WTC11 (cell line): ENCODE measurements at regions not wholly inside any gene's neighbourhood (a gene's known extent, or its start where the extent isn't known, plus 50 kb on each side); places are given as distances from the start of the nearest gene placed in this dataset.

Experiments used
- ATF6 ChIP-seq: sonication (generic); formaldehyde crosslinking; IDR thresholded peaks from 2 replicates; pipeline ENCODE4 v1.8.1; 2023; ENCODE audit warnings: mild to moderate bottlenecking, missing genetic modification reagents
- CTCF ChIP-seq: fragments of 200-600 bp; IDR thresholded peaks from 2 replicates; pipeline ENCODE4 v1.8.0; 2022; ENCODE audit warnings: antibody characterized with exemption
- ESRRA ChIP-seq: sonication (generic); formaldehyde crosslinking; IDR thresholded peaks from 2 replicates; pipeline ENCODE4 v1.8.1; 2022; ENCODE audit warnings: mild to moderate bottlenecking, missing genetic modification reagents, borderline replicate concordance
- FOXK1 ChIP-seq: sonication (generic); formaldehyde crosslinking; IDR thresholded peaks from 2 replicates; pipeline ENCODE4 v1.8.0; 2022; ENCODE audit warnings: mild to moderate bottlenecking, moderate library complexity, missing genetic modification reagents
- IRF2 ChIP-seq: sonication (generic); formaldehyde crosslinking; IDR thresholded peaks from 2 replicates; pipeline ENCODE4 v1.8.0; 2022; ENCODE audit warnings: low read depth, missing genetic modification reagents, borderline replicate concordance
- NFYB ChIP-seq: sonication (generic); formaldehyde crosslinking; conservative IDR thresholded peaks from 2 replicates; pipeline ENCODE4 v1.8.0; 2022; ENCODE audit warnings: low read depth, missing genetic modification reagents
- NR2C2 ChIP-seq: sonication (generic); formaldehyde crosslinking; IDR thresholded peaks from 2 replicates; pipeline ENCODE4 v1.8.0; 2022; ENCODE audit warnings: mild to moderate bottlenecking, missing genetic modification reagents
- NR3C1 ChIP-seq: sonication (generic); formaldehyde crosslinking; conservative IDR thresholded peaks from 2 replicates; pipeline ENCODE4 v1.8.1; 2023; ENCODE audit warnings: low read depth, mild to moderate bottlenecking, missing genetic modification reagents
- SP1 ChIP-seq: sonication (generic); formaldehyde crosslinking; conservative IDR thresholded peaks from 2 replicates; pipeline ENCODE4 v1.8.1; 2022; ENCODE audit warnings: missing genetic modification reagents
- STAT6 ChIP-seq: sonication (generic); formaldehyde crosslinking; conservative IDR thresholded peaks from 2 replicates; pipeline ENCODE4 v1.8.1; 2023; ENCODE audit warnings: mild to moderate bottlenecking, low read depth, missing genetic modification reagents, moderate library complexity
- TEAD4 ChIP-seq: sonication (generic); formaldehyde crosslinking; IDR thresholded peaks from 2 replicates; pipeline ENCODE4 v1.8.0; 2022; ENCODE audit warnings: mild to moderate bottlenecking, missing genetic modification reagents

GRCh38 chr2:144711630-144712549, 192.0 kb upstream of the ZEB2 start:
- TF ChIP-seq NR3C1 (CRISPR knock-in tag), result no peak
- no peak for TF ChIP-seq FOXK1
- no peak for TF ChIP-seq CTCF
- TF ChIP-seq TEAD4 (CRISPR knock-in tag), result no peak
- TF ChIP-seq ATF6, result no peak
- TF ChIP-seq SP1 (CRISPR knock-in tag), result no peak
- TF ChIP-seq ESRRA (CRISPR knock-in tag), result no peak
- no peak for TF ChIP-seq NR2C2 (CRISPR knock-in tag)
- TF ChIP-seq IRF2 (CRISPR knock-in tag), result no peak
- no peak for TF ChIP-seq STAT6 (CRISPR knock-in tag)
- no peak for TF ChIP-seq NFYB (CRISPR knock-in tag)
